ENCODE measurements at regions not wholly inside any gene's neighbourhood (a gene's known extent, or its start where the extent isn't known, plus 50 kb on each side); places are given as distances from the start of the nearest gene placed in this dataset.
A peak's percentile ranks its signal among the peaks of the same experiment; 100 is the strongest.

GRCh38 chr12:66919466-66919865 lies 240.6 kb upstream of the GRIP1 start:
- no peak for DNase-seq

GRCh38 chr12:66920205-66920604 lies 241.3 kb upstream of the GRIP1 start:
- DNase-seq = no peak

DNA sequence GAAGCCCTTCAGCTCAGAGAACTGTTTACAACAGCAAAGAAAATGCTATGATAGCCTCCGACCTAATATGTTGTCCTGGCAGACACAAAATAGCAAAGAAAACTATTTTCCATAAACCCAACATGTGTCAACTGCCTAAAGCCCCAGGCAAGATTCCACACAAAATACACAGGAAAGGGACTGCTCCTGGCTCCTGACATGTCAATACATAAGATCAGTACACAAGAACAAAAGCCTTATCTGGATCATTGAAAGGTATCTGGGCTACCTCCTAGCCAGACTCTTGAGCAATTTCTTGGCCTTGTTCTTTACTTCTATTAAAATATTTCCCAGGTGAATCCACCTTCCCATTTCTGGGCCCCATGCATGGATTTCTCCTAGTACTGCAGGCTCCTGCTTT lies 242.3 kb upstream of the GRIP1 start:
- DNase-seq = no peak

DNA sequence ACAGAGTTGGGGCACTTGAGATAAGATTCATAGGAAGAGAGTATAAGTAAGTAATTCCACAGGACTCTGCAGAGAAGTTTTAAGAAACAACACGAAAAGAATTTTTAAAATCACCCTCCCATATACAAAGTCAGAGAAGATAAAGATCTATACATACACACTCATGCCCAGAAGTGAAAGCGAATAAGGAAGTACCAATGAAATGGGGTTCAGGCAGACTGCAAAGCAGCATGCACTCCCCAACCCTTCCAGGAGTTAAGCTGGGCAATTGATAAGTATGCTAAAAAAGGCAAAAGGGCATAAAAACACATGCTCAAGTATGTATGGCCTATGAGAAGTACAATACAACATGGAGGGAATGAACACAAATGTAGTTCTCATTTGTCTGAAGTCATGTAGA lies 246.2 kb upstream of the GRIP1 start:
- no peak for DNase-seq

GRCh38 chr12:66929121-66929520 lies 250.2 kb upstream of the GRIP1 start:
- no peak for DNase-seq

GRCh38 chr12:66931091-66931490 lies 252.2 kb upstream of the GRIP1 start:
- DNase-seq = no peak

GRCh38 chr12:66932126-66932525 lies 253.2 kb upstream of the GRIP1 start:
- DNase-seq = no peak

DNA sequence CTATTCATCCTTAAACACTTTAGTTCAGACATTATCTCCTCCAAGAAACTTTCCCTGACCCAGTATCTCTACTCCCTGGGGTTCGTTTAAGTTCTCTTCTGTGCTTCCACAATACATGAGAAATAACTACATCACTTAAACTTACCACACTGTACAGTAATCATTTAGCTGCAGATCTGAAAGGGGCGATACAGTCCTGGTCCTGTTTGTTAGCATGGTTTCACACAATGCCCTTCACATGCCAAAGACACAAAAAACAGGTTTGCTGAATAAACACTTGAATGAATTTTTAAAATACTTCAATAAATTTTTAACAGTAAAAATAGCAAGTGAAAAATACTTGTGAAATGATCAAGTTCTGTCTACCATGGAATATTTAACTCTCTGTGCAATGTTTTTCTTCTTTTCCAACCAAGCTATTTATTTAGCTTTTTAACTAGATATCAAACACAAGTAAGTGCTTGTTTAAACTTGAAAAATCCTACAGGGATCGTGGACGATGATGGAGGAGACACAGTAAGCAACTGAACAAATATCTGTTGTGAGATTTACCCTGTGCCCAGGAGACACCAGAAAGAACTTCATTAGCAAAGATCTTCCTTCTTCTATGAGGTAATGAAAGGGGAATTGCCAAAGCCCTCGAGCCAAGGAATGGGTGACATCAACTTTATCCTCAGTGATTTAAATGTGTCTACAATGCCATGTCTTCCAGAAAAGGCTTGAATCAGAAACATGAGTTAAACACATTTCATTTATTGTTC lies 255.6 kb upstream of the GRIP1 start:
- DNase-seq = no peak

GRCh38 chr12:66941150-66941549 lies 262.3 kb upstream of the GRIP1 start:
- no peak for DNase-seq

- DNase-seq = no peak
Observed at GRCh38 chr12:66942741-66943465, 264.0 kb upstream of the GRIP1 start.

DNA sequence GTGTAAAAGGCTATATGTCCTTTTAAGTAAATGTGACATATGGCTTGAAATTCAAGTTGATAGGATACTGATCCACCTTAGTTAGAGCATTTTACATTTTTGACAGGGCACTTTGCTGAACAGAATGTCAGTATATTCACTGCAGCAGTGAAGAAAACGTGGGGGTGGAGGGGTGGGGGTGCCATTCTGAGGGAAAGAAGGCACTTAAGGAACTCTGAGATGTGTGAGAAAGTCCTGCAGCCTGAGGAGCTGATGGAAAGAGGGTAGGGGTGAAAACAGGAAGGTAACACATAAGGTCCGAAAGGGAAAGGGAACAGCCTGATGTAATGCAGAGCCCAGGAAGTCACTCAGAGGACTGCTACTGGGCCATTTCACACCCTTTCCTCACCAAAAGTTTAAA lies 265.5 kb upstream of the GRIP1 start:
- no peak for DNase-seq

DNA sequence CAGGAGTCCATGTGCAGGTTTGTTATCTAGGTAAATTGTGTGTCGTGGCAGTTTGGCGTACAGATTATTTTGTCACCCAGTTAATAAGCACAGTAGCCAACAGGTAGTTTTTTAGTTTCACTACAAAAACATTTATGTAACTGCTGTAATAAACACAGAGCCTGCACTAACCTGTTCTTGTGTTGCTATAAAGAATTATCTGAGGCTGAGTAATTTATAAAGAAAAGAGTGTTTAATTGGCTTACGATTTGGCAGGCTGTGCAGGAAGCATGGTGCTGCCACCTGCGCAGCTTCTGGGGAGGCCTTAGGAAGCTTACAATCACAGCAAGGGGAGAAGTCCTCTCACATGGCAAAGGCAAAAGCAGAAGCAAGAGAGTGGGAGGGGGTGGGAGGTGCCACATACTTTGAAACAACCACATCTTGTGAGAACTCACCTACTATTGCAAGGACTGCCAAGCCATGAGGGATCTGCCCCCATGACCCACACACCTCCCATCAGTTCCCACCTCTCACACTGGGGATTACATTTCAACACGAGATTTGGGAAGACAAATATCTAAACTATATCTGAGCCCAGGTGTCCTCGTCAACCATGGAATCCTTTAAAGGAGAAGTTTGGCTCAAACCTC lies 266.4 kb upstream of the GRIP1 start:
- no peak for DNase-seq

GRCh38 chr12:66947119-66947518 lies 268.2 kb upstream of the GRIP1 start:
- DNase-seq = peak; percentile 14

- no peak for DNase-seq
Observed at GRCh38 chr12:66952668-66953067, 273.8 kb upstream of the GRIP1 start.

DNA sequence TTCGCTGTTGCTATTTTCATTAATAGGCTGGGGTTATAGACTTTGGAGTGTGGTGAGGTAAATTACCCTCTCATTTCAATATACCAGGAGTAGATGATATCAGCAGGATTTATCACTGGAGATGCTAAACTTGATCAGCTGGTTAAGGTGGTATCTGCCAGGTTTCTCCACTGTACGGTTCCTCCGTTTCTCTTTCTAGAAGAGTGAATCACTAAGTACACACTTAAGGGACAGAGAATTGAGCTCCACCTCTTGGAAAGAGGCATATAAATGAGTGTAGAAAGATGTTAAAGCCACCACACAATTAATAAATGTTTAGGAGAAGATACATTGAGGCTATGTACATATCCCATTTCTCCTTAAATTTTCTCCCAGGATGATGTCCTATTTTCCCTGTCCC lies 277.4 kb upstream of the GRIP1 start:
- no peak for DNase-seq

- DNase-seq = no peak
Observed at GRCh38 chr12:66959276-66959675, 280.4 kb upstream of the GRIP1 start.

GRCh38 chr12:66960006-66960405 lies 281.1 kb upstream of the GRIP1 start:
- DNase-seq = no peak

DNA sequence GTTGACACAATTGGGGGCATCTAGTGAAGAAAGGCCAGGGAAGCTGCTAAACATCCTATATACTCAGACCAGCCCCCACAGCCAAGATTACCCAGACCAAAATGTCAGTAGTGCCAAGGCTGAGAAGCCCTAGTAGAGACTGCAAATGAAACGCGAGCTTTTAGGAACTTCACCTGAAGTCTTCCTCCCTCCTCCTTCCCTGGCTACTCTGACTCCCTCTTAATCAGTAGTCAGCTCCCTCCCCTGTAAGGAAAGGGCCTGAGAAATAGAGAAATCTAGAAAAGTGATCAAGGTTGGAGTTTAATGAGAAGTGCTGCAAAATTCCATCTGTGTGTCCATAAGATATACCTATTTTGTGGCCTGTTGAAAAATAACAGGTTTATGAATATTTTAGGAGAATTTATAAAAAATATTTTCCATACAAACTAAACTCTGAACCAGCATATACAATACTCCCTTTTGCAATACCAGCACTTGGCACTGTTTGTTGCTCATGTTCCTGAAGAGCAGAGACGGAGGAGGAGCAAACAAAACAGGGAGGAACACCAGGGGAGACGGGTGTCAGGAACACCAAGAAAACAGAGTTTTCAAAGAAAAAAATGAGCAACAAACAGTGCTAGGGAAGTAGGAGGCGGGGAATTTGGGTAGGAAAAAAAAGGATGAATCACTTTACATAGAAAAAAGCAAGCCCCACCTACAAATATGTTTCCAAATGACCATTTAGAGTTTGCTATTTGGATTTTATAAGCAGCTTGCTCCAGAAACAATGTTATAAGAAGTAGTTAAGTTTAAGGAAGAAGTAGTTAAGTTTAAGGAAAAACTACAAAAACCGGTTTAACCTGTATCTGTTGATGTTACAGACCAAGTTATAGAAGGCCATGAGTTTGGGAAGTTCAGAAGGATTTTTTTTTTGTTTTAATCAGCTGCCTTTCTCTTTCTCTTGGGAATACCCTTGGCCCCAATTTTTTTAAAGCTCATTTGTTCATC lies 282.1 kb upstream of the GRIP1 start:
- no peak for DNase-seq

GRCh38 chr12:66962290-66962689 lies 283.4 kb upstream of the GRIP1 start:
- no peak for DNase-seq

DNA sequence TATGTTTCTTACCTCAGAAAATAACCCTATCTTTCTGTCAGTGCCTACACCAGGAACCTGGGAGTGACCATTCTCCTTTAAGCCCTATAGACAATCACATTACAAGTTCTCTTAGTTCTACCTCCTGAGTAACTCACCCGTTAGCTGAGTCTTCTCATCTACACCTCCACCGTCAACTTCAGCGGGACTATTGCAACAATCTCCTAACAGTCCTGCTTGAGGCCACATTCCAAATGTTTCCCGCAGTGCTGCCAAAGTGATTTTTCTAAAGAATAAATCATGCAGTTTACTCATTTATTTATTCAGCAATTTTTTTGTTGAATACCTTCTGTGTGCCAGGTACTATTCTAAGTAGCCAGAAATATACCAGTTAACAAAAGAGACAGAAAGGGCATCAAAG lies 285.0 kb upstream of the GRIP1 start:
- DNase-seq = no peak

GRCh38 chr12:66964629-66965028 lies 285.8 kb upstream of the GRIP1 start:
- peak; percentile 59 for DNase-seq

DNA sequence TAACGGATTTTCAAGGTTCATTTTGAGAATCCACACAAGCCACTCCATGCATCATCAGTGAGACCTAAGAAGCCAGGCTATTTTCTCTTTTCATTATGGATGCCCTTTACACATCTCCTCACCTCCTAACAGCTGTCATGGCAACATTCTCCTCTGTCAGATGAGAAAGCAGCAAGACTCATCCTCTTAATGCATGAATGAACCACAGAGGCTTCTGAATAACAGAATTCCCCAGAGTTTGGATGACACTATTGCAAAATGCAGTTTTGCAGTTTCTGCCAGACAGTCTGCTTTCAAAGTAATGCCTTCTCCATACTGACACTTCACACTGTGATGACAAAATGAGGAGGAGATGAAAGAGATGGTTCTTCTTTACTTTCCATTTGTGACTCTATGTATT lies 286.7 kb upstream of the GRIP1 start:
- DNase-seq = no peak

DNA sequence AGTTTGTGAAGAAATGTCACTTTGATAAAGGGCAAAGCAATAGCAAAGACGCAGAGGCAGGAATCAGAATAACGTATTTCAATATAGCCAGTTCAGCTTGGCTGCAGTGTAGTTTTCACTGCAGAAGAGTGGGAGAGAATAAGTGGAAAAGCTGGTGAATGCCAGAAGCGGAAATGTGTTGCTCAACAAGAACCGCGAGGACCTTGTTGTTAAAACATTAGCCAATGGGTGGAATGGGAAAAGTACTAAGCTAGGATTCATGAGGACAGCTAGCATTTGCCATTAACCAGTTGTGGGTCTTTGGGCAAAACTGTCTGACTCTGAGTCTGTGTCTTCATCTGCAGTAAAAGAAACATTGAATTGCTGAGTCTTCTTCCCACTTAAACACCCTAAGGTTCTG lies 292.9 kb upstream of the GRIP1 start:
- no peak for DNase-seq

All from fibroblast of skin of right biceps (primary cell).